ENCODE measurements at regions not wholly inside any gene's neighbourhood (a gene's known extent, or its start where the extent isn't known, plus 50 kb on each side); places are given as distances from the start of the nearest gene placed in this dataset.

DNA sequence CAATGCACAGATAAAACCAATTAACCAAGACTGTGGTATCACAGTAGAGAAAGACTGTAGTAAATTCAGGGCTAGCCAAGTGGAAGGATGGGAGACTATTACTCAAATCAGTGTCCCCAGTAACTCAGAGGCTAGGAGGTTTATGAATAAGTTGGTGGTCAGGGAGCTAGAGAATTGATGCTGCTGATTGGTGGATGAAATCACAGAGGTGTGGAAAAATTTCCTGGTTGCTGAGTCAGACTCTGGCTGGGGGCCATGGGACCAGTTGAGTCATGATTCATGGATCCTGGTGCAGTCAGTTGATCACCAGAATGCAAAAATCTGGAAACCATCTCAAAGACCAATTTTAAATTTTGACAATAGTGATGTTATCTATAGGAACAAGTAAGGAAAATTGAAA is 555.9 kb downstream of the C6orf118 start:
- TF ChIP-seq RAD21 (IDR thresholded peaks at IDR 0.05; ENCODE audit: low read length) (no peak), FOS (IDR thresholded peaks at IDR 0.05; ENCODE audit: low read depth, low read length) (no peak), MXI1 (IDR thresholded peaks at IDR 0.05; ENCODE audit: borderline replicate concordance, low read depth, low read length) (no peak), BHLHE40 (IDR thresholded peaks at IDR 0.05; ENCODE audit: low read depth, low read length) (no peak), RFX5 (IDR thresholded peaks at IDR 0.05; ENCODE audit: low read depth, low read length) (no peak)
- TF ChIP-seq, protein P1, sequence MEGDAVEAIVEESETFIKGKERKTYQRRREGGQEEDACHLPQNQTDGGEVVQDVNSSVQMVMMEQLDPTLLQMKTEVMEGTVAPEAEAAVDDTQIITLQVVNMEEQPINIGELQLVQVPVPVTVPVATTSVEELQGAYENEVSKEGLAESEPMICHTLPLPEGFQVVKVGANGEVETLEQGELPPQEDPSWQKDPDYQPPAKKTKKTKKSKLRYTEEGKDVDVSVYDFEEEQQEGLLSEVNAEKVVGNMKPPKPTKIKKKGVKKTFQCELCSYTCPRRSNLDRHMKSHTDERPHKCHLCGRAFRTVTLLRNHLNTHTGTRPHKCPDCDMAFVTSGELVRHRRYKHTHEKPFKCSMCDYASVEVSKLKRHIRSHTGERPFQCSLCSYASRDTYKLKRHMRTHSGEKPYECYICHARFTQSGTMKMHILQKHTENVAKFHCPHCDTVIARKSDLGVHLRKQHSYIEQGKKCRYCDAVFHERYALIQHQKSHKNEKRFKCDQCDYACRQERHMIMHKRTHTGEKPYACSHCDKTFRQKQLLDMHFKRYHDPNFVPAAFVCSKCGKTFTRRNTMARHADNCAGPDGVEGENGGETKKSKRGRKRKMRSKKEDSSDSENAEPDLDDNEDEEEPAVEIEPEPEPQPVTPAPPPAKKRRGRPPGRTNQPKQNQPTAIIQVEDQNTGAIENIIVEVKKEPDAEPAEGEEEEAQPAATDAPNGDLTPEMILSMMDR (conservative IDR thresholded peaks at IDR 0.05; ENCODE audit: low read depth, low read length): no peak

More for the DNA sequence above, 555.9 kb downstream of the C6orf118 start:
- Histone ChIP-seq H3K4me2 (ENCODE audit: low read depth, low read length) (no peak overlapping the region), H3K9me1 (ENCODE audit: insufficient read depth, low read length) (no peaks in the 10 kb centered on the region), H3K4ac (ENCODE audit: low read depth, low read length) (no peak overlapping the region), H3K56ac (ENCODE audit: extremely low read depth, insufficient read depth, low read length) (no peak overlapping the region), H3K27ac (ENCODE audit: insufficient read depth, low read length) (no peak overlapping the region), H3K4me3 (ENCODE audit: insufficient read depth, low read depth, low read length) (no peak overlapping the region), H4K5ac (ENCODE audit: low read depth, low read length) (no peak overlapping the region), H2BK15ac (ENCODE audit: low read depth, low read length) (no peak overlapping the region), H2AFZ (replicated peaks; ENCODE audit: low read length, poor library complexity) (no peak overlapping the region), H3K9ac (ENCODE audit: low read depth, low read length) (no peak overlapping the region), H3K14ac (replicated peaks; ENCODE audit: low read depth, low read length) (no peak overlapping the region), H2BK20ac (ENCODE audit: low read depth, low read length) (no peak overlapping the region), H3K9me3 (ENCODE audit: control insufficient read depth, insufficient read depth, low read length) (peaks cover 20% of the 10 kb centered on the region), H3K27me3 (ENCODE audit: control insufficient read depth, insufficient read depth, low read length) (no peaks in the 10 kb centered on the region), H3K36me3 (ENCODE audit: control insufficient read depth, insufficient read depth, low read length) (no peaks in the 10 kb centered on the region), H3K4me1 (ENCODE audit: control insufficient read depth, insufficient read depth, low read length) (no peaks in the 10 kb centered on the region), H4K91ac (ENCODE audit: insufficient read depth, low read depth, low read length) (no peak overlapping the region), H3K79me1 (ENCODE audit: low read depth in 1 of 2, low read length in 2 of 2) (no peaks in the 10 kb centered on the region), H4K8ac (ENCODE audit: low read depth in 2 of 2, low read length in 2 of 2) (no peak overlapping the region), H2AK9ac (replicated peaks; ENCODE audit: low read depth, low read length, poor library complexity) (no peak overlapping the region), H2BK5ac (ENCODE audit: low read depth, low read length, poor library complexity, severe bottlenecking) (no peak overlapping the region), H3K18ac (ENCODE audit: low read depth, low read length) (no peak overlapping the region), H4K20me1 (ENCODE audit: insufficient read depth, low read length) (no peaks in the 10 kb centered on the region), H2BK120ac (ENCODE audit: low read depth, low read length) (no peak overlapping the region), H3K23ac (ENCODE audit: low read depth, low read length) (no peak overlapping the region), H2AK5ac (ENCODE audit: low read depth, low read length) (no peak overlapping the region)
- CTCF ChIA-PET: no interaction called here
- in situ Hi-C loops (cut with MboI; ENCODE audit: low sequenced_read_pairs) (no loop called here), dilution Hi-C loops (cut with HindIII; ENCODE audit: low sequenced_read_pairs, unreplicated experiment) (no loop called here), intact Hi-C loops (cut with micrococcal nuclease) (no loop called here)
- POLR2A ChIA-PET (ENCODE audit: unreplicated experiment): no interaction called here
- no peak for ATAC-seq (ENCODE audit: low read depth)
- DNase-seq: no peak
- BruUV-seq (replicated peaks): no TSS peak

Data from IMR-90 (cell line).